Uterus (tissue), 2 donors: ENCODE measurements at regions not wholly inside any gene's neighbourhood (a gene's known extent, or its start where the extent isn't known, plus 50 kb on each side); places are given as distances from the start of the nearest gene placed in this dataset.

ENCODE experiments used
- POLR2A ChIP-seq, 2 donors: fragments of 450-650 bp; IDR thresholded peaks; one replicate each; pipeline ENCODE4 v1.6.1; 2016; ENCODE audit warnings: antibody characterized with exemption in 2 of 2, mild to moderate bottlenecking in 1 of 2, moderate library complexity in 1 of 2
- TF ChIP-seq, protein P1 (sequence below), 4 experiments: fragments of 200-600 bp in 2 of 4; fragments of 450-650 bp in 2 of 4; sonication (generic) in 2 of 4; IDR thresholded peaks; one replicate each; pipeline ENCODE4 v1.5.1; 2016 to 2019; ENCODE audit warnings: antibody characterized with exemption in 4 of 4, mild to moderate bottlenecking in 2 of 4, moderate library complexity in 1 of 4

- TF ChIP-seq, protein P1, sequence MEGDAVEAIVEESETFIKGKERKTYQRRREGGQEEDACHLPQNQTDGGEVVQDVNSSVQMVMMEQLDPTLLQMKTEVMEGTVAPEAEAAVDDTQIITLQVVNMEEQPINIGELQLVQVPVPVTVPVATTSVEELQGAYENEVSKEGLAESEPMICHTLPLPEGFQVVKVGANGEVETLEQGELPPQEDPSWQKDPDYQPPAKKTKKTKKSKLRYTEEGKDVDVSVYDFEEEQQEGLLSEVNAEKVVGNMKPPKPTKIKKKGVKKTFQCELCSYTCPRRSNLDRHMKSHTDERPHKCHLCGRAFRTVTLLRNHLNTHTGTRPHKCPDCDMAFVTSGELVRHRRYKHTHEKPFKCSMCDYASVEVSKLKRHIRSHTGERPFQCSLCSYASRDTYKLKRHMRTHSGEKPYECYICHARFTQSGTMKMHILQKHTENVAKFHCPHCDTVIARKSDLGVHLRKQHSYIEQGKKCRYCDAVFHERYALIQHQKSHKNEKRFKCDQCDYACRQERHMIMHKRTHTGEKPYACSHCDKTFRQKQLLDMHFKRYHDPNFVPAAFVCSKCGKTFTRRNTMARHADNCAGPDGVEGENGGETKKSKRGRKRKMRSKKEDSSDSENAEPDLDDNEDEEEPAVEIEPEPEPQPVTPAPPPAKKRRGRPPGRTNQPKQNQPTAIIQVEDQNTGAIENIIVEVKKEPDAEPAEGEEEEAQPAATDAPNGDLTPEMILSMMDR (IDR thresholded peaks at IDR 0.05): no peak
- no peak for TF ChIP-seq POLR2A (IDR thresholded peaks at IDR 0.05)
These were observed 634.7 kb upstream of the BOD1L1 start for GRCh38 chr4:14262221-14262620.
